ENCODE measurements at regions not wholly inside any gene's neighbourhood (a gene's known extent, or its start where the extent isn't known, plus 50 kb on each side); places are given as distances from the start of the nearest gene placed in this dataset.
"Not testable (repeated sequence)": the region's sequence is repeated elsewhere in the genome, so short reads cannot be mapped to it uniquely, and the experiment has no call there.

DNA sequence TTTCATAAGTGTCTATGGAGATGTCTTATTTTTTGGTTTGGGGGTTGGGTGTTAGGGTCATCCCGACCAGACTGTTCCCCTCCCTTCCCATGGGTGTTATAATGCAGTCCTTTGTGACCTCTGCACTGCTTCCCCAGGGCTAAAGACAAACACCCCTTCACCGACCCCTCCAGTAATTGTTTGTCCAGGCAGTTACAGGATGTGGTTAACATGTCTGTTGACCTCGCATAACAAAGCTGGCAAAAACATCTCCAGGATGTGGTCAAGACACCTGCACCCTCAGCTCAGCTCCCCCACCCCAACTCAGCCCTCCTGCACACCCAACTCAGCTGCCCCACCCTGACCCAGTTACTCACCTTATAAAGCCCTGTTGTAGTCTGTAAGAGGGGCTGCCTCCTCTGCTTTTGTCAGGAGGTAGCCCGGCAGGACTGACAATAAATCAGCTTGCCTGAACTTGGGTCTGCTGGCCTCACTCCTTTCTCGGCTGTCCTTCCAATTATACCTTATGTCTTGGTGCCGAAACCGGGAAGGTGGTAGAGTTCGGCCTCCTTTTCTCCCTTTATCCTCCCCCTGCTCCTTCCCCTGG, 102.2 kb downstream of the ZNF92 start:
- DNase-seq (ENCODE audit: low spot score) = no peak
- H3K4me1 ChIP-seq (replicated peaks) = no peaks in the 10 kb centered on the region
- no peak overlapping the region for H3K27ac ChIP-seq
- WGBS = 48% methylated on average over 8 of the region's 8 CpGs
- no peak overlapping the region for H3K4me3 ChIP-seq
- no peak for TF ChIP-seq CTCF (IDR thresholded peaks at IDR 0.05)
- no peak for TF ChIP-seq POLR2A (IDR thresholded peaks at IDR 0.05)
- no peak for TF ChIP-seq POLR2AphosphoS5 (IDR thresholded peaks at IDR 0.05)
- intact Hi-C loops (cut with DNase I) = no loop called here
- H3K9me3 ChIP-seq = no peaks in the 10 kb centered on the region
- H3K27me3 ChIP-seq (replicated peaks; ENCODE audit: insufficient read depth) = no peaks in the 10 kb centered on the region
- no peaks in the 10 kb centered on the region for H3K36me3 ChIP-seq

- Histone ChIP-seq H3K9me3 (no peaks in the 10 kb centered on the region), H3K27me3 (replicated peaks; ENCODE audit: insufficient read depth) (no peaks in the 10 kb centered on the region), H3K4me1 (replicated peaks) (no peaks in the 10 kb centered on the region), H3K4me3 (no peak overlapping the region), H3K27ac (no peak overlapping the region), H3K36me3 (no peaks in the 10 kb centered on the region)
- no peak for DNase-seq (ENCODE audit: low spot score)
- intact Hi-C loops (cut with DNase I) = no loop called here
- WGBS = 61% methylated on average over 6 of the region's 6 CpGs
- no peak for TF ChIP-seq CTCF (IDR thresholded peaks at IDR 0.05)
- TF ChIP-seq POLR2A (IDR thresholded peaks at IDR 0.05) = no peak
- TF ChIP-seq POLR2AphosphoS5 (IDR thresholded peaks at IDR 0.05) = no peak
These were observed 103.7 kb downstream of the ZNF92 start for GRCh38 chr7:65477326-65477725.

GRCh38 chr7:65489260-65489767, 115.7 kb downstream of the ZNF92 start:
- no peak overlapping the region for H3K4me3 ChIP-seq
- H3K27me3 ChIP-seq (replicated peaks; ENCODE audit: insufficient read depth) = no peaks in the 10 kb centered on the region
- no peaks in the 10 kb centered on the region for H3K9me3 ChIP-seq
- H3K4me1 ChIP-seq (replicated peaks) = no peaks in the 10 kb centered on the region
- TF ChIP-seq CTCF (IDR thresholded peaks at IDR 0.05) (no peak), POLR2A (IDR thresholded peaks at IDR 0.05) (no peak), POLR2AphosphoS5 (IDR thresholded peaks at IDR 0.05) (no peak)
- no peak overlapping the region for H3K27ac ChIP-seq
- intact Hi-C loops (cut with DNase I) = no loop called here
- no peak for DNase-seq (ENCODE audit: low spot score)
- 89% methylated on average over 8 of the region's 8 CpGs for WGBS
- H3K36me3 ChIP-seq = no peaks in the 10 kb centered on the region

- H3K4me3 ChIP-seq; H3K27me3 ChIP-seq (replicated peaks; ENCODE audit: insufficient read depth); H3K4me1 ChIP-seq (replicated peaks); H3K9me3 ChIP-seq; H3K36me3 ChIP-seq; intact Hi-C loops (cut with DNase I); DNase-seq (ENCODE audit: low spot score); H3K27ac ChIP-seq: not testable (repeated sequence)
- 84% methylated on average over 2 of the region's 2 CpGs for WGBS
These were observed 123.0 kb downstream of the ZNF92 start for GRCh38 chr7:65496697-65497096.

DNA sequence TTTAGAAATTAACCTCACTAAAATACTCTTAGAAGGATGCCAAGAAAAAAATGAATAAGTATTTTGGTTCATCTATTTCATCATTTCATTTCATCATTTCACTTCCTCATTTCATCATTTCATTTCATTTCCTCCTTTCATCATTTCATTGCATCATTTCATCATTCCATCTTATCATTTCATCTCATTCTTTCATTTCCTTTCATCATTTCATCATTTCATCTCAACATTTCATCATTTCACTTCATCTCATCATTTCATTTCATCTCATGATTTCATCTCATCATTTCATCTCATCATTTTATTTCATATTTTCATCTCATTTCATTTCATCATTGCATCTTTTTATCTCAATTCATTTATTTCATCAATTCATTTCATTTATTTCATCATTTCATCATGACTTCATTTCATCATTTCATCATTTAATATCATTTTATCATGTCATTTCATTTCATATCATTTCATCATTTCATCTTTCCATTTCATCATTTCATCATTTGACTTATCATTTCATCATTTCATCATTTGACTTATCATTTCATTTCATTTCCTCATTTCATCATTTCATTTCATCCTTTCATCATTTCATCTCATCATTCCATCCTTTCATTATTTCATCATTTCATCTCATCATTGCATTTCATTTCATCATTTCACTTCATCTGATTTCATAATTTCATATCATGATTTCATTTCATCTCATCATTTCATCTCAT, 129.9 kb downstream of the ZNF92 start:
- no peak for TF ChIP-seq POLR2A (IDR thresholded peaks at IDR 0.05)
- no peak for TF ChIP-seq POLR2AphosphoS5 (IDR thresholded peaks at IDR 0.05)
- TF ChIP-seq CTCF (IDR thresholded peaks at IDR 0.05) = no peak
- intact Hi-C loops (cut with DNase I) = no loop called here
- Histone ChIP-seq H3K27me3 (replicated peaks; ENCODE audit: insufficient read depth) (no peaks in the 10 kb centered on the region), H3K9me3 (no peaks in the 10 kb centered on the region), H3K27ac (no peak overlapping the region), H3K36me3 (no peaks in the 10 kb centered on the region), H3K4me3 (no peak overlapping the region), H3K4me1 (replicated peaks) (no peaks in the 10 kb centered on the region)
- DNase-seq (ENCODE audit: low spot score) = no peak

- DNase-seq (ENCODE audit: low spot score); H3K27me3 ChIP-seq (replicated peaks; ENCODE audit: insufficient read depth); H3K36me3 ChIP-seq; H3K4me1 ChIP-seq (replicated peaks); H3K9me3 ChIP-seq; H3K4me3 ChIP-seq; intact Hi-C loops (cut with DNase I); H3K27ac ChIP-seq: not testable (repeated sequence)
- WGBS = 64% methylated on average over 1 of the region's 1 CpG
These were observed 131.1 kb downstream of the ZNF92 start for GRCh38 chr7:65504504-65505319.

DNA sequence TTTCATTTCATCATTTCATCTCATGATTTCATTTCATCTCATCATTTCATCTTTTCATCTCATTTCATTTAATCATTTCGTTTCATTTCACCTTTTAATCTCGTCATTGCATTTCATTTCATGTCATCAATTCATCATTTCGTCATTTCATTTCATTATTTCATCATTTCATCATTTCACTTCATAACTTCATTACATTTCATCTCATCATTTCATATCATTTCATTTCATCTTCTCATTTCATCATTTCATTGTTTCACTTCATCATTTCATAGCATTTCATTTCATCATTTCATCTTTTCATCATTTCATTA, 131.6 kb downstream of the ZNF92 start:
- H3K9me3 ChIP-seq; H3K36me3 ChIP-seq; H3K4me1 ChIP-seq (replicated peaks); H3K27ac ChIP-seq; intact Hi-C loops (cut with DNase I); DNase-seq (ENCODE audit: low spot score); H3K27me3 ChIP-seq (replicated peaks; ENCODE audit: insufficient read depth); H3K4me3 ChIP-seq: not testable (repeated sequence)
- WGBS = 73% methylated on average over 3 of the region's 3 CpGs

All from prostate gland (tissue), 2 donors.